K562 (cell line): ENCODE measurements at regions not wholly inside any gene's neighbourhood (a gene's known extent, or its start where the extent isn't known, plus 50 kb on each side); places are given as distances from the start of the nearest gene placed in this dataset.

Experiments used
- BDP1 ChIP-seq: IDR thresholded peaks from 3 replicates; pipeline ENCODE4 v1.6.1; 2011; ENCODE audit not compliant: insufficient read length, insufficient read depth
- FOSL1 ChIP-seq: fragments of 200-800 bp; sonication (Bioruptor generic); conservative IDR thresholded peaks from 2 replicates; pipeline ENCODE4 v1.6.1; 2016; ENCODE audit warnings: missing genetic modification characterization, missing compliant biosample characterization
- TF ChIP-seq, protein P1 (sequence below): fragments of 450-650 bp; IDR thresholded peaks from 2 replicates; pipeline ENCODE4 v1.6.1; 2016; ENCODE audit warnings: mild to moderate bottlenecking, moderate library complexity

DNA sequence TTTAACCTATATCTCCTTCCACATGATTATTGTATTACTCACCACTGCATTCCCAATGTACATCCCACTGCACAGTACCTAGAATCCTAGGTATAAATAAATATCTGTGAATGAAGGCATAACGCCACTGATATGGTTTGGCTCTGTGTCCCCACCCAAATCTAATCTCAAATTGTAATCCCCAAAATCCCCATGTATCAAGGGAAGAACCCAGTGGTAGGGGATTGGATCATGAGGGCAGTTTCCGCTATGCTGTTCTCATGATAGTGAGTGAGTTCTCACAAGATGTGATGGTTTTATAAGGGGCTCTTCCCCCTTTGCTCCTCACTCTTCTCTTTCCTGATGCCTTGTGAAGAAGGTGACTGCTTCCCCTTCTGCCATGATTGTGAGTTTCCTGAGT, 599.0 kb upstream of the ADGRL2 start (continued):
- TF ChIP-seq, protein P1, sequence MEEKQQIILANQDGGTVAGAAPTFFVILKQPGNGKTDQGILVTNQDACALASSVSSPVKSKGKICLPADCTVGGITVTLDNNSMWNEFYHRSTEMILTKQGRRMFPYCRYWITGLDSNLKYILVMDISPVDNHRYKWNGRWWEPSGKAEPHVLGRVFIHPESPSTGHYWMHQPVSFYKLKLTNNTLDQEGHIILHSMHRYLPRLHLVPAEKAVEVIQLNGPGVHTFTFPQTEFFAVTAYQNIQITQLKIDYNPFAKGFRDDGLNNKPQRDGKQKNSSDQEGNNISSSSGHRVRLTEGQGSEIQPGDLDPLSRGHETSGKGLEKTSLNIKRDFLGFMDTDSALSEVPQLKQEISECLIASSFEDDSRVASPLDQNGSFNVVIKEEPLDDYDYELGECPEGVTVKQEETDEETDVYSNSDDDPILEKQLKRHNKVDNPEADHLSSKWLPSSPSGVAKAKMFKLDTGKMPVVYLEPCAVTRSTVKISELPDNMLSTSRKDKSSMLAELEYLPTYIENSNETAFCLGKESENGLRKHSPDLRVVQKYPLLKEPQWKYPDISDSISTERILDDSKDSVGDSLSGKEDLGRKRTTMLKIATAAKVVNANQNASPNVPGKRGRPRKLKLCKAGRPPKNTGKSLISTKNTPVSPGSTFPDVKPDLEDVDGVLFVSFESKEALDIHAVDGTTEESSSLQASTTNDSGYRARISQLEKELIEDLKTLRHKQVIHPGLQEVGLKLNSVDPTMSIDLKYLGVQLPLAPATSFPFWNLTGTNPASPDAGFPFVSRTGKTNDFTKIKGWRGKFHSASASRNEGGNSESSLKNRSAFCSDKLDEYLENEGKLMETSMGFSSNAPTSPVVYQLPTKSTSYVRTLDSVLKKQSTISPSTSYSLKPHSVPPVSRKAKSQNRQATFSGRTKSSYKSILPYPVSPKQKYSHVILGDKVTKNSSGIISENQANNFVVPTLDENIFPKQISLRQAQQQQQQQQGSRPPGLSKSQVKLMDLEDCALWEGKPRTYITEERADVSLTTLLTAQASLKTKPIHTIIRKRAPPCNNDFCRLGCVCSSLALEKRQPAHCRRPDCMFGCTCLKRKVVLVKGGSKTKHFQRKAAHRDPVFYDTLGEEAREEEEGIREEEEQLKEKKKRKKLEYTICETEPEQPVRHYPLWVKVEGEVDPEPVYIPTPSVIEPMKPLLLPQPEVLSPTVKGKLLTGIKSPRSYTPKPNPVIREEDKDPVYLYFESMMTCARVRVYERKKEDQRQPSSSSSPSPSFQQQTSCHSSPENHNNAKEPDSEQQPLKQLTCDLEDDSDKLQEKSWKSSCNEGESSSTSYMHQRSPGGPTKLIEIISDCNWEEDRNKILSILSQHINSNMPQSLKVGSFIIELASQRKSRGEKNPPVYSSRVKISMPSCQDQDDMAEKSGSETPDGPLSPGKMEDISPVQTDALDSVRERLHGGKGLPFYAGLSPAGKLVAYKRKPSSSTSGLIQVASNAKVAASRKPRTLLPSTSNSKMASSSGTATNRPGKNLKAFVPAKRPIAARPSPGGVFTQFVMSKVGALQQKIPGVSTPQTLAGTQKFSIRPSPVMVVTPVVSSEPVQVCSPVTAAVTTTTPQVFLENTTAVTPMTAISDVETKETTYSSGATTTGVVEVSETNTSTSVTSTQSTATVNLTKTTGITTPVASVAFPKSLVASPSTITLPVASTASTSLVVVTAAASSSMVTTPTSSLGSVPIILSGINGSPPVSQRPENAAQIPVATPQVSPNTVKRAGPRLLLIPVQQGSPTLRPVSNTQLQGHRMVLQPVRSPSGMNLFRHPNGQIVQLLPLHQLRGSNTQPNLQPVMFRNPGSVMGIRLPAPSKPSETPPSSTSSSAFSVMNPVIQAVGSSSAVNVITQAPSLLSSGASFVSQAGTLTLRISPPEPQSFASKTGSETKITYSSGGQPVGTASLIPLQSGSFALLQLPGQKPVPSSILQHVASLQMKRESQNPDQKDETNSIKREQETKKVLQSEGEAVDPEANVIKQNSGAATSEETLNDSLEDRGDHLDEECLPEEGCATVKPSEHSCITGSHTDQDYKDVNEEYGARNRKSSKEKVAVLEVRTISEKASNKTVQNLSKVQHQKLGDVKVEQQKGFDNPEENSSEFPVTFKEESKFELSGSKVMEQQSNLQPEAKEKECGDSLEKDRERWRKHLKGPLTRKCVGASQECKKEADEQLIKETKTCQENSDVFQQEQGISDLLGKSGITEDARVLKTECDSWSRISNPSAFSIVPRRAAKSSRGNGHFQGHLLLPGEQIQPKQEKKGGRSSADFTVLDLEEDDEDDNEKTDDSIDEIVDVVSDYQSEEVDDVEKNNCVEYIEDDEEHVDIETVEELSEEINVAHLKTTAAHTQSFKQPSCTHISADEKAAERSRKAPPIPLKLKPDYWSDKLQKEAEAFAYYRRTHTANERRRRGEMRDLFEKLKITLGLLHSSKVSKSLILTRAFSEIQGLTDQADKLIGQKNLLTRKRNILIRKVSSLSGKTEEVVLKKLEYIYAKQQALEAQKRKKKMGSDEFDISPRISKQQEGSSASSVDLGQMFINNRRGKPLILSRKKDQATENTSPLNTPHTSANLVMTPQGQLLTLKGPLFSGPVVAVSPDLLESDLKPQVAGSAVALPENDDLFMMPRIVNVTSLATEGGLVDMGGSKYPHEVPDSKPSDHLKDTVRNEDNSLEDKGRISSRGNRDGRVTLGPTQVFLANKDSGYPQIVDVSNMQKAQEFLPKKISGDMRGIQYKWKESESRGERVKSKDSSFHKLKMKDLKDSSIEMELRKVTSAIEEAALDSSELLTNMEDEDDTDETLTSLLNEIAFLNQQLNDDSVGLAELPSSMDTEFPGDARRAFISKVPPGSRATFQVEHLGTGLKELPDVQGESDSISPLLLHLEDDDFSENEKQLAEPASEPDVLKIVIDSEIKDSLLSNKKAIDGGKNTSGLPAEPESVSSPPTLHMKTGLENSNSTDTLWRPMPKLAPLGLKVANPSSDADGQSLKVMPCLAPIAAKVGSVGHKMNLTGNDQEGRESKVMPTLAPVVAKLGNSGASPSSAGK = no peak
- TF ChIP-seq FOSL1 (tag) = no peak
- TF ChIP-seq BDP1 = no peak
- TF ChIP-seq, all 486 proteins: peak for 0
